ENCODE measurements at regions not wholly inside any gene's neighbourhood (a gene's known extent, or its start where the extent isn't known, plus 50 kb on each side); places are given as distances from the start of the nearest gene placed in this dataset.

- no peak overlapping the region for H3K4me3 ChIP-seq (ENCODE audit: insufficient read depth, low read length)
- no peak overlapping the region for H3K27ac ChIP-seq (ENCODE audit: low read depth, low read length)
- no peak overlapping the region for H2AFZ ChIP-seq (ENCODE audit: low read length)
- peak; percentile 50 for DNase-seq (ENCODE audit: insufficient read length, low spot score, missing footprints)
- H3K4me1 ChIP-seq (ENCODE audit: insufficient read depth, low read length) = no peaks in the 10 kb centered on the region
- H3K36me3 ChIP-seq (ENCODE audit: insufficient read depth, low read length) = no peaks in the 10 kb centered on the region
- H3K4me2 ChIP-seq (ENCODE audit: insufficient read depth, low read length) = no peak overlapping the region
- no peak for TF ChIP-seq CTCF (IDR thresholded peaks at IDR 0.05; ENCODE audit: extremely low read depth, low read depth, low read length)
- no peaks in the 10 kb centered on the region for H4K20me1 ChIP-seq (ENCODE audit: insufficient read depth, low read length)
- no peaks in the 10 kb centered on the region for H3K79me2 ChIP-seq (ENCODE audit: insufficient read depth, low read length)
- no peaks in the 10 kb centered on the region for H3K9me3 ChIP-seq (ENCODE audit: low read depth, low read length)
- H3K27me3 ChIP-seq (ENCODE audit: insufficient read depth, low read length) = no peaks in the 10 kb centered on the region
These were observed 278.9 kb downstream of the SAMD5 start for GRCh38 chr6:147787417-147787816.

GRCh38 chr6:147789430-147789947 lies 281.0 kb downstream of the SAMD5 start:
- no peak for DNase-seq (ENCODE audit: insufficient read length, low spot score, missing footprints)
- no peak for TF ChIP-seq CTCF (IDR thresholded peaks at IDR 0.05; ENCODE audit: extremely low read depth, low read depth, low read length)
- no peak overlapping the region for H3K27ac ChIP-seq (ENCODE audit: low read depth, low read length)
- H3K27me3 ChIP-seq (ENCODE audit: insufficient read depth, low read length) = no peaks in the 10 kb centered on the region
- no peaks in the 10 kb centered on the region for H3K36me3 ChIP-seq (ENCODE audit: insufficient read depth, low read length)
- H3K9me3 ChIP-seq (ENCODE audit: low read depth, low read length) = no peaks in the 10 kb centered on the region
- no peak overlapping the region for H3K4me3 ChIP-seq (ENCODE audit: insufficient read depth, low read length)
- no peaks in the 10 kb centered on the region for H3K4me1 ChIP-seq (ENCODE audit: insufficient read depth, low read length)
- no peak overlapping the region for H3K4me2 ChIP-seq (ENCODE audit: insufficient read depth, low read length)
- H3K79me2 ChIP-seq (ENCODE audit: insufficient read depth, low read length) = no peaks in the 10 kb centered on the region
- no peaks in the 10 kb centered on the region for H4K20me1 ChIP-seq (ENCODE audit: insufficient read depth, low read length)
- H2AFZ ChIP-seq (ENCODE audit: low read length) = no peak overlapping the region

- Histone ChIP-seq H3K27ac (ENCODE audit: low read depth, low read length) (no peak overlapping the region), H3K9me3 (ENCODE audit: low read depth, low read length) (no peaks in the 10 kb centered on the region), H3K4me1 (ENCODE audit: insufficient read depth, low read length) (no peaks in the 10 kb centered on the region), H4K20me1 (ENCODE audit: insufficient read depth, low read length) (no peaks in the 10 kb centered on the region), H3K27me3 (ENCODE audit: insufficient read depth, low read length) (no peaks in the 10 kb centered on the region), H2AFZ (ENCODE audit: low read length) (no peak overlapping the region), H3K4me3 (ENCODE audit: insufficient read depth, low read length) (no peak overlapping the region), H3K79me2 (ENCODE audit: insufficient read depth, low read length) (no peaks in the 10 kb centered on the region), H3K4me2 (ENCODE audit: insufficient read depth, low read length) (no peak overlapping the region), H3K36me3 (ENCODE audit: insufficient read depth, low read length) (no peaks in the 10 kb centered on the region)
- TF ChIP-seq CTCF (IDR thresholded peaks at IDR 0.05; ENCODE audit: extremely low read depth, low read depth, low read length) = no peak
- no peak for DNase-seq (ENCODE audit: insufficient read length, low spot score, missing footprints)
These were observed 285.6 kb downstream of the SAMD5 start for GRCh38 chr6:147793871-147794643.

GRCh38 chr6:147802459-147802858 lies 294.0 kb downstream of the SAMD5 start:
- no peak overlapping the region for H3K4me2 ChIP-seq (ENCODE audit: insufficient read depth, low read length)
- H4K20me1 ChIP-seq (ENCODE audit: insufficient read depth, low read length) = no peaks in the 10 kb centered on the region
- no peak overlapping the region for H3K27ac ChIP-seq (ENCODE audit: low read depth, low read length)
- H3K36me3 ChIP-seq (ENCODE audit: insufficient read depth, low read length) = no peaks in the 10 kb centered on the region
- no peaks in the 10 kb centered on the region for H3K9me3 ChIP-seq (ENCODE audit: low read depth, low read length)
- H2AFZ ChIP-seq (ENCODE audit: low read length) = no peak overlapping the region
- TF ChIP-seq CTCF (IDR thresholded peaks at IDR 0.05; ENCODE audit: extremely low read depth, low read depth, low read length) = no peak
- no peak overlapping the region for H3K4me3 ChIP-seq (ENCODE audit: insufficient read depth, low read length)
- no peaks in the 10 kb centered on the region for H3K4me1 ChIP-seq (ENCODE audit: insufficient read depth, low read length)
- DNase-seq (ENCODE audit: insufficient read length, low spot score, missing footprints) = no peak
- H3K27me3 ChIP-seq (ENCODE audit: insufficient read depth, low read length) = no peaks in the 10 kb centered on the region
- H3K79me2 ChIP-seq (ENCODE audit: insufficient read depth, low read length) = no peaks in the 10 kb centered on the region

All from osteoblast (primary cell).